SK-N-SH treated with all-trans-retinoic acid at 6 μM for 48 hours (cell line): ENCODE measurements at regions not wholly inside any gene's neighbourhood (a gene's known extent, or its start where the extent isn't known, plus 50 kb on each side); places are given as distances from the start of the nearest gene placed in this dataset.

ENCODE experiments used
- ATAC-seq: fragments of 200-7000 bp; cut with Tn5 transposase; 3 replicates; pipeline ENCODE4 v1.9.1; 2020; ENCODE audit warnings: mild to moderate bottlenecking, moderate library complexity
- ARNTL ChIP-seq: fragments of 450-650 bp; formaldehyde crosslinking; IDR thresholded peaks from 2 replicates; pipeline ENCODE4 v1.5.0; 2020; ENCODE audit warnings: low read depth, mild to moderate bottlenecking, moderate library complexity, borderline replicate concordance
- BACH2 ChIP-seq: fragments of 250-450 bp; sonication (Bioruptor Pico); IDR thresholded peaks from 2 replicates; pipeline ENCODE4 v1.9.0; 2021; ENCODE audit warnings: mild to moderate bottlenecking, borderline replicate concordance
- CREB5 ChIP-seq: fragments of 250-450 bp; sonication (Bioruptor Pico); IDR thresholded peaks from 2 replicates; pipeline ENCODE4 v1.5.1; 2020; ENCODE audit warnings: low read depth, mild to moderate bottlenecking, moderate library complexity
- CSDC2 ChIP-seq: fragments of 250-450 bp; sonication (Bioruptor Pico); IDR thresholded peaks from 2 replicates; pipeline ENCODE4 v1.5.0; 2020; ENCODE audit warnings: mild to moderate bottlenecking, moderate library complexity
- ESRRG ChIP-seq: fragments of 250-450 bp; sonication (Bioruptor Pico); IDR thresholded peaks from 2 replicates; pipeline ENCODE4 v1.6.1; 2021; ENCODE audit warnings: mild to moderate bottlenecking
- GLIS3 ChIP-seq: fragments of 250-450 bp; sonication (Bioruptor Pico); IDR thresholded peaks from 2 replicates; pipeline ENCODE4 v1.5.0; 2020; ENCODE audit warnings: mild to moderate bottlenecking, moderate library complexity
- ISL1 ChIP-seq: fragments of 250-450 bp; sonication (Bioruptor Pico); IDR thresholded peaks from 2 replicates; pipeline ENCODE4 v2.1.2; 2022; ENCODE audit warnings: mild to moderate bottlenecking, moderate library complexity
- OSR1 ChIP-seq: fragments of 250-450 bp; sonication (Bioruptor Pico); IDR thresholded peaks from 2 replicates; pipeline ENCODE4 v1.8.0; 2022; ENCODE audit warnings: moderate library complexity, mild to moderate bottlenecking, inconsistent platforms
- PATZ1 ChIP-seq: fragments of 250-450 bp; sonication (Bioruptor Pico); IDR thresholded peaks from 2 replicates; pipeline ENCODE4 v1.8.0; 2020; ENCODE audit warnings: mild to moderate bottlenecking, moderate library complexity, borderline replicate concordance
- PPARA ChIP-seq: fragments of 250-450 bp; sonication (Bioruptor Pico); IDR thresholded peaks from 2 replicates; pipeline ENCODE4 v1.5.0; 2020; ENCODE audit warnings: mild to moderate bottlenecking, borderline replicate concordance
- SNAI2 ChIP-seq: fragments of 250-450 bp; sonication (Bioruptor Pico); IDR thresholded peaks from 2 replicates; pipeline ENCODE4 v1.5.0; 2020; ENCODE audit warnings: mild to moderate bottlenecking, moderate library complexity
- TCF4 ChIP-seq: fragments of 250-450 bp; sonication (Bioruptor Pico); IDR thresholded peaks from 2 replicates; pipeline ENCODE4 v1.8.0; 2021; ENCODE audit warnings: mild to moderate bottlenecking, moderate library complexity, borderline replicate concordance
- ZC3H10 ChIP-seq: fragments of 250-450 bp; sonication (Bioruptor Pico); IDR thresholded peaks from 2 replicates; pipeline ENCODE4 v1.5.1; 2021; ENCODE audit warnings: mild to moderate bottlenecking, moderate library complexity
- ZFP3 ChIP-seq: fragments of 250-450 bp; sonication (Bioruptor Pico); IDR thresholded peaks from 2 replicates; pipeline ENCODE4 v1.5.0; 2020; ENCODE audit warnings: mild to moderate bottlenecking, moderate library complexity
- ZNF70 ChIP-seq: fragments of 450-650 bp; formaldehyde crosslinking; IDR thresholded peaks from 2 replicates; pipeline ENCODE4 v1.5.0; 2020; ENCODE audit warnings: mild to moderate bottlenecking, moderate library complexity
- ZNF8 ChIP-seq: fragments of 450-650 bp; formaldehyde crosslinking; IDR thresholded peaks from 2 replicates; pipeline ENCODE4 v1.5.0; 2020; ENCODE audit warnings: mild to moderate bottlenecking, moderate library complexity
- TF ChIP-seq, protein P1 (sequence below): fragments of 250-450 bp; sonication (Bioruptor Pico); IDR thresholded peaks from 2 replicates; pipeline ENCODE4 v1.5.0; 2020; ENCODE audit warnings: mild to moderate bottlenecking, moderate library complexity
- TF ChIP-seq, protein P2 (sequence below): fragments of 250-450 bp; sonication (Bioruptor Pico); IDR thresholded peaks from 2 replicates; pipeline ENCODE4 v1.8.0; 2021; ENCODE audit warnings: low read depth, mild to moderate bottlenecking, moderate library complexity, borderline replicate concordance

GRCh38 chr2:19607400-19607799 is 249.0 kb upstream of the OSR1 start (continued):
- no peak for TF ChIP-seq PATZ1 (CRISPR knock-in tag)

- TF ChIP-seq ZNF8 (CRISPR knock-in tag) (no peak), CSDC2 (CRISPR knock-in tag) (no peak), PPARA (CRISPR knock-in tag) (no peak), OSR1 (CRISPR knock-in tag) (no peak), ARNTL (CRISPR knock-in tag) (no peak), ESRRG (CRISPR knock-in tag) (no peak), SNAI2 (no peak), CREB5 (no peak), ZFP3 (no peak), PATZ1 (CRISPR knock-in tag) (no peak), TCF4 (CRISPR knock-in tag) (no peak), GLIS3 (no peak), ZNF70 (CRISPR knock-in tag) (no peak), ZC3H10 (CRISPR knock-in tag) (no peak), ISL1 (no peak)
- TF ChIP-seq, protein P1, sequence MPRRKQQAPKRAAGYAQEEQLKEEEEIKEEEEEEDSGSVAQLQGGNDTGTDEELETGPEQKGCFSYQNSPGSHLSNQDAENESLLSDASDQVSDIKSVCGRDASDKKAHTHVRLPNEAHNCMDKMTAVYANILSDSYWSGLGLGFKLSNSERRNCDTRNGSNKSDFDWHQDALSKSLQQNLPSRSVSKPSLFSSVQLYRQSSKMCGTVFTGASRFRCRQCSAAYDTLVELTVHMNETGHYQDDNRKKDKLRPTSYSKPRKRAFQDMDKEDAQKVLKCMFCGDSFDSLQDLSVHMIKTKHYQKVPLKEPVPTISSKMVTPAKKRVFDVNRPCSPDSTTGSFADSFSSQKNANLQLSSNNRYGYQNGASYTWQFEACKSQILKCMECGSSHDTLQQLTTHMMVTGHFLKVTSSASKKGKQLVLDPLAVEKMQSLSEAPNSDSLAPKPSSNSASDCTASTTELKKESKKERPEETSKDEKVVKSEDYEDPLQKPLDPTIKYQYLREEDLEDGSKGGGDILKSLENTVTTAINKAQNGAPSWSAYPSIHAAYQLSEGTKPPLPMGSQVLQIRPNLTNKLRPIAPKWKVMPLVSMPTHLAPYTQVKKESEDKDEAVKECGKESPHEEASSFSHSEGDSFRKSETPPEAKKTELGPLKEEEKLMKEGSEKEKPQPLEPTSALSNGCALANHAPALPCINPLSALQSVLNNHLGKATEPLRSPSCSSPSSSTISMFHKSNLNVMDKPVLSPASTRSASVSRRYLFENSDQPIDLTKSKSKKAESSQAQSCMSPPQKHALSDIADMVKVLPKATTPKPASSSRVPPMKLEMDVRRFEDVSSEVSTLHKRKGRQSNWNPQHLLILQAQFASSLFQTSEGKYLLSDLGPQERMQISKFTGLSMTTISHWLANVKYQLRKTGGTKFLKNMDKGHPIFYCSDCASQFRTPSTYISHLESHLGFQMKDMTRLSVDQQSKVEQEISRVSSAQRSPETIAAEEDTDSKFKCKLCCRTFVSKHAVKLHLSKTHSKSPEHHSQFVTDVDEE (CRISPR knock-in tag) = no peak
- ATAC-seq = no peak
Measured at GRCh38 chr2:19600982-19601381, 242.6 kb upstream of the OSR1 start.

- TF ChIP-seq PATZ1 (CRISPR knock-in tag) (no peak), GLIS3 (no peak), BACH2 (CRISPR knock-in tag) (no peak), ARNTL (CRISPR knock-in tag) (no peak), ISL1 (no peak), CREB5 (no peak), CSDC2 (CRISPR knock-in tag) (no peak), ESRRG (CRISPR knock-in tag) (no peak)
- TF ChIP-seq, protein P2, sequence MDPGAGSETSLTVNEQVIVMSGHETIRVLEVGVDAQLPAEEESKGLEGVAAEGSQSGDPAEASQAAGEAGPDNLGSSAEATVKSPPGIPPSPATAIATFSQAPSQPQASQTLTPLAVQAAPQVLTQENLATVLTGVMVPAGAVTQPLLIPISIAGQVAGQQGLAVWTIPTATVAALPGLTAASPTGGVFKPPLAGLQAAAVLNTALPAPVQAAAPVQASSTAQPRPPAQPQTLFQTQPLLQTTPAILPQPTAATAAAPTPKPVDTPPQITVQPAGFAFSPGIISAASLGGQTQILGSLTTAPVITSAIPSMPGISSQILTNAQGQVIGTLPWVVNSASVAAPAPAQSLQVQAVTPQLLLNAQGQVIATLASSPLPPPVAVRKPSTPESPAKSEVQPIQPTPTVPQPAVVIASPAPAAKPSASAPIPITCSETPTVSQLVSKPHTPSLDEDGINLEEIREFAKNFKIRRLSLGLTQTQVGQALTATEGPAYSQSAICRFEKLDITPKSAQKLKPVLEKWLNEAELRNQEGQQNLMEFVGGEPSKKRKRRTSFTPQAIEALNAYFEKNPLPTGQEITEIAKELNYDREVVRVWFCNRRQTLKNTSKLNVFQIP (CRISPR knock-in tag) = no peak
- TF ChIP-seq, protein P1 (CRISPR knock-in tag) = no peak
- ATAC-seq = no peak
Measured at GRCh38 chr2:19600506-19600905, 242.1 kb upstream of the OSR1 start.
